K562 (cell line): ENCODE measurements at regions not wholly inside any gene's neighbourhood (a gene's known extent, or its start where the extent isn't known, plus 50 kb on each side); places are given as distances from the start of the nearest gene placed in this dataset.

ENCODE experiments used
- ATAC-seq: fragments of 200-7000 bp; cut with Tn5 transposase; 3 replicates; pipeline ENCODE4 v1.9.1; 2020; ENCODE audit warnings: moderate library complexity
- BruUV-seq: library from RNA; stranded (reverse); fragments of 400-500 nt; replicated peaks from 2 replicates; lab custom pipeline; 2021; lab: Mats Ljungman, UMichigan
- CTCF ChIA-PET: fragments of 300-600 bp; formaldehyde crosslinking; extraction: SDS; loops from one replicate; lab custom pipeline; 2021; ENCODE audit warnings: low intra/inter-chr PET ratio; lab: Yijun Ruan, JAX
- POLR2A ChIA-PET: fragments of 300-600, 350-650 bp; sonication (Branson Sonifier 250); formaldehyde crosslinking; extraction: SDS; loops from one replicate; lab custom pipeline; 2021; ENCODE audit warnings: antibody characterized with exemption, inconsistent platforms; lab: Yijun Ruan, JAX
- DNase-seq, 4 experiments: peaks; one replicate each; pipeline versions ENCODE4 v3.0.0 to v3.0.0-alpha.2; 2011 to 2018; ENCODE audit warnings: low spot score in 3 of 4, mixed read lengths in 3 of 4; ENCODE audit errors: extremely low read depth in 1 of 4
- FAIRE-seq: peaks from 2 replicates; lab custom pipeline; 2011; peaks lifted over from hg19 to GRCh38; lab: Jason Lieb, UNC
- H2AFZ ChIP-seq: 2 replicates; pipeline ENCODE4 v1.6.0; 2011; ENCODE audit warnings: low read depth, low read length, control low read depth, inconsistent platforms
- H3K27ac ChIP-seq: fragments of 200-600 bp; 3 replicates; pipeline ENCODE4 v1.8.0; 2011; ENCODE audit warnings: low read depth, mild to moderate bottlenecking, control low read depth, inconsistent platforms, low read length, moderate library complexity, mixed read lengths; ENCODE audit errors: extremely low read depth
- H3K27me3 ChIP-seq, 2 experiments: fragments of 300-600 bp in 1 of 2; 2 replicates in 1 of 2; 3 replicates in 1 of 2; pipeline versions ENCODE4 v1.6.0 to v1.8.0; 2011; ENCODE audit warnings: inconsistent platforms in 2 of 2, low read length in 2 of 2, mild to moderate bottlenecking in 1 of 2, mixed read lengths in 1 of 2, moderate library complexity in 1 of 2; ENCODE audit not compliant: control insufficient read depth in 2 of 2, insufficient read depth in 2 of 2
- H3K36me3 ChIP-seq: fragments of 300-600 bp; 3 replicates; pipeline ENCODE4 v1.8.0; 2011; ENCODE audit warnings: mild to moderate bottlenecking, low read length, inconsistent platforms; ENCODE audit not compliant: control insufficient read depth, insufficient read depth
- H3K4me1 ChIP-seq, 2 experiments: fragments of 200-600 bp in 1 of 2; replicated peaks in 1 of 2; 2 replicates in 1 of 2; 3 replicates in 1 of 2; pipeline versions ENCODE4 v1.5.1 to v1.8.0; 2011; ENCODE audit warnings: inconsistent platforms in 2 of 2, low read length in 2 of 2, mild to moderate bottlenecking in 1 of 2, mixed read lengths in 1 of 2, moderate library complexity in 1 of 2; ENCODE audit not compliant: control insufficient read depth in 2 of 2, insufficient read depth in 2 of 2
- H3K4me2 ChIP-seq: 2 replicates; pipeline ENCODE4 v1.6.1; 2011; ENCODE audit warnings: low read length, control low read depth, inconsistent platforms, mixed read lengths; ENCODE audit not compliant: insufficient read depth
- H3K4me3 ChIP-seq: fragments of 200-600 bp; sonication (generic), shearing (Covaris generic); 2 replicates; pipeline ENCODE4 v1.5.1; 2016; ENCODE audit warnings: control low read depth, inconsistent platforms
- H3K79me2 ChIP-seq: fragments of 200-600 bp; 3 replicates; pipeline ENCODE4 v1.8.0; 2011; ENCODE audit warnings: low read length, inconsistent platforms; ENCODE audit not compliant: control insufficient read depth, insufficient read depth
- H3K9ac ChIP-seq, 2 experiments: 2 replicates each; pipeline versions ENCODE4 v1.6.0 to v1.6.1; 2011; ENCODE audit warnings: low read depth in 2 of 2, low read length in 2 of 2, control low read depth in 1 of 2, inconsistent platforms in 1 of 2, mild to moderate bottlenecking in 1 of 2, mixed read lengths in 1 of 2; ENCODE audit not compliant: insufficient read depth in 1 of 2
- H3K9me1 ChIP-seq: one replicate; pipeline ENCODE4 v1.6.0; 2011; ENCODE audit warnings: inconsistent platforms, mild to moderate bottlenecking, low read length, moderate library complexity; ENCODE audit not compliant: control insufficient read depth, insufficient read depth
- H3K9me3 ChIP-seq: replicated peaks from 2 replicates; pipeline ENCODE4 v1.5.1; 2011; ENCODE audit warnings: low read depth, low read length, inconsistent platforms; ENCODE audit not compliant: control insufficient read depth, insufficient read depth
- H4K20me1 ChIP-seq: replicated peaks from 2 replicates; pipeline ENCODE4 v1.6.1; 2011; ENCODE audit warnings: low read length, inconsistent platforms, mixed read lengths; ENCODE audit not compliant: control insufficient read depth, insufficient read depth
- CBX2 ChIP-seq: fragments of 200-600 bp; sonication (generic); IDR thresholded peaks from one replicate; pipeline ENCODE4 v1.6.1; 2012; ENCODE audit warnings: mild to moderate bottlenecking, low read length, inconsistent platforms; ENCODE audit not compliant: insufficient read depth, poor library complexity, severe bottlenecking
- LARP7 ChIP-seq: fragments of 450-650 bp; IDR thresholded peaks from 2 replicates; pipeline ENCODE4 v1.6.1; 2016
- NCOA1 ChIP-seq: fragments of 450-650 bp; IDR thresholded peaks from 2 replicates; pipeline ENCODE4 v1.6.1; 2016; ENCODE audit warnings: low read depth
- RBM17 ChIP-seq: fragments of 200-400 bp; formaldehyde crosslinking; IDR thresholded peaks from 2 replicates; pipeline ENCODE4 v1.6.1; 2017; ENCODE audit warnings: low read depth, mild to moderate bottlenecking, low read length, borderline replicate concordance
- RHOXF2B ChIP-seq: fragments of 250-450 bp; sonication (Bioruptor Pico); conservative IDR thresholded peaks from 2 replicates; pipeline ENCODE4 v1.5.1; 2021
- SAFB2 ChIP-seq: fragments of 200-400 bp; formaldehyde crosslinking; IDR thresholded peaks from 2 replicates; pipeline ENCODE4 v1.6.1; 2018; ENCODE audit warnings: borderline replicate concordance, low read length, low read depth, moderate library complexity; ENCODE audit not compliant: severe bottlenecking
- SOX6 ChIP-seq: fragments of 450-650 bp; IDR thresholded peaks from 2 replicates; pipeline ENCODE4 v1.6.1; 2014; ENCODE audit warnings: mild to moderate bottlenecking
- TAL1 ChIP-seq: fragments of 450-650 bp; IDR thresholded peaks from 2 replicates; pipeline ENCODE4 v1.6.1; 2016; ENCODE audit warnings: mild to moderate bottlenecking
- ZKSCAN1 ChIP-seq: fragments of 150-350 bp; IDR thresholded peaks from 2 replicates; pipeline ENCODE4 v1.6.1; 2016; ENCODE audit warnings: low read depth, low read length
- WGBS: fragments of 100-300 bp; shearing (Covaris generic); methylation state at CpG from one replicate; pipeline ENCODE4 v1.1.6; 2016; ENCODE audit warnings: low coverage, mixed read lengths; ENCODE audit not compliant: insufficient coverage; ENCODE audit errors: missing lambda C conversion rate; 5-methylcytosine and 5-hydroxymethylcytosine counted together
- in situ Hi-C: fragments of 300-500 bp; cut with MboI; formaldehyde crosslinking; loops from 4 replicates; pipeline ENCODE4 v1.15.0; 2018; ENCODE audit warnings: inconsistent platforms, mixed read lengths
- intact Hi-C: fragments of 100-400 bp; cut with micrococcal nuclease; formaldehyde crosslinking; loops from 2 replicates; pipeline ENCODE4 v1.14.2; 2022
- TF ChIP-seq, protein P1 (sequence below): fragments of 450-650 bp; IDR thresholded peaks from 2 replicates; pipeline ENCODE4 v1.6.1; 2016; ENCODE audit warnings: low read depth, mild to moderate bottlenecking, moderate library complexity
- TF ChIP-seq, protein P2 (sequence below): fragments of 450-650 bp; formaldehyde crosslinking; IDR thresholded peaks from 2 replicates; pipeline ENCODE4 v1.4.0; 2022; ENCODE audit warnings: missing genetic modification characterization
- TF ChIP-seq, protein P3 (sequence below), 2 experiments: fragments of 200-800 bp in 1 of 2; sonication (Bioruptor generic) in 1 of 2; sonication (generic) in 1 of 2; formaldehyde crosslinking in 1 of 2; IDR thresholded peaks in 1 of 2; conservative IDR thresholded peaks in 1 of 2; 2 replicates each; pipeline versions ENCODE4 v1.5.0 to v1.6.1; 2016 to 2020; ENCODE audit warnings: missing compliant biosample characterization in 1 of 2, missing genetic modification characterization in 1 of 2, missing genetic modification reagents in 1 of 2
- TF ChIP-seq, protein P4 (sequence below): fragments of 450-650 bp; IDR thresholded peaks from 2 replicates; pipeline ENCODE4 v1.6.1; 2016; ENCODE audit warnings: low read depth

DNA sequence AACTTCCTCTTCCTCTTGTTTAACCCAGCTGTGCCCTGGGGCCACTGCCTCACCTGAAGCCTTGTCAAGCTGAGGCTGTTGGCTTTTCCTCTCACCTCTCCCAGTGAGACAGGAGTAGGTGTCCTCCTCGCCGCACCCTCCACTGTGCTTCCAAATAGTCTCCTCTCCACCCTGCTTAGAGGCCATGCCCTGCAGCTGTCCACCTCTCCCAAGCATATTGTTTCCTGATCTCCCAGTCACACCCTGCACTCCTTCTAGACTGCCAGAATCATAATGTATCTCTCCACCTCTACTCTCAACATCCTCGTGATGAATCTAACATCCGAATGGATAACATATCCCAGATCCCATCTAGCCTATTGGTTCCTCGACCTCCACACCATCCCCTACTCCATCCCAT is 196.3 kb upstream of the GHITM start:
- WGBS = 0% methylated on average over 5 of the region's 5 CpGs
- ATAC-seq (no peak), FAIRE-seq (no peak), DNase-seq (no peak)
- no peak overlapping the region for H2AFZ ChIP-seq
- no peak overlapping the region for H3K9ac ChIP-seq
- BruUV-seq = no TSS peak
- POLR2A ChIA-PET = no interaction called here
- intact Hi-C loops = no loop called here
- H3K9me1 ChIP-seq = no peaks in the 10 kb centered on the region
- H3K9me3 ChIP-seq = no peaks in the 10 kb centered on the region
- no peaks in the 10 kb centered on the region for H3K79me2 ChIP-seq
- CTCF ChIA-PET = no interaction called here
- H3K4me3 ChIP-seq = no peak overlapping the region
- no peaks in the 10 kb centered on the region for H3K36me3 ChIP-seq
- H3K4me2 ChIP-seq = no peak overlapping the region
- in situ Hi-C loops = no loop called here
- H3K4me1 ChIP-seq = no peaks in the 10 kb centered on the region
- H4K20me1 ChIP-seq = no peaks in the 10 kb centered on the region
- H3K27ac ChIP-seq = no peak overlapping the region
- peaks cover 0 to 4% of the 10 kb centered on the region in 2 experiments; a peak in 1 of 5 replicates for H3K27me3 ChIP-seq
- TF ChIP-seq, protein P1, sequence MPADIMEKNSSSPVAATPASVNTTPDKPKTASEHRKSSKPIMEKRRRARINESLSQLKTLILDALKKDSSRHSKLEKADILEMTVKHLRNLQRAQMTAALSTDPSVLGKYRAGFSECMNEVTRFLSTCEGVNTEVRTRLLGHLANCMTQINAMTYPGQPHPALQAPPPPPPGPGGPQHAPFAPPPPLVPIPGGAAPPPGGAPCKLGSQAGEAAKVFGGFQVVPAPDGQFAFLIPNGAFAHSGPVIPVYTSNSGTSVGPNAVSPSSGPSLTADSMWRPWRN = no peak
- TF ChIP-seq CBX2 (no peak), ZKSCAN1 (no peak), RBM17 (no peak), LARP7 (no peak), NCOA1 (no peak), SOX6 (no peak), TAL1 (no peak), SAFB2 (no peak), RHOXF2B (CRISPR knock-in tag) (no peak)
- TF ChIP-seq, protein P2, sequence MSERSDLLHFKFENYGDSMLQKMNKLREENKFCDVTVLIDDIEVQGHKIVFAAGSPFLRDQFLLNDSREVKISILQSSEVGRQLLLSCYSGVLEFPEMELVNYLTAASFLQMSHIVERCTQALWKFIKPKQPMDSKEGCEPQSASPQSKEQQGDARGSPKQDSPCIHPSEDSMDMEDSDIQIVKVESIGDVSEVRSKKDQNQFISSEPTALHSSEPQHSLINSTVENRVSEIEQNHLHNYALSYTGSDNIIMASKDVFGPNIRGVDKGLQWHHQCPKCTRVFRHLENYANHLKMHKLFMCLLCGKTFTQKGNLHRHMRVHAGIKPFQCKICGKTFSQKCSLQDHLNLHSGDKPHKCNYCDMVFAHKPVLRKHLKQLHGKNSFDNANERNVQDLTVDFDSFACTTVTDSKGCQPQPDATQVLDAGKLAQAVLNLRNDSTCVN (CRISPR knock-in tag) = no peak
- TF ChIP-seq, protein P3, sequence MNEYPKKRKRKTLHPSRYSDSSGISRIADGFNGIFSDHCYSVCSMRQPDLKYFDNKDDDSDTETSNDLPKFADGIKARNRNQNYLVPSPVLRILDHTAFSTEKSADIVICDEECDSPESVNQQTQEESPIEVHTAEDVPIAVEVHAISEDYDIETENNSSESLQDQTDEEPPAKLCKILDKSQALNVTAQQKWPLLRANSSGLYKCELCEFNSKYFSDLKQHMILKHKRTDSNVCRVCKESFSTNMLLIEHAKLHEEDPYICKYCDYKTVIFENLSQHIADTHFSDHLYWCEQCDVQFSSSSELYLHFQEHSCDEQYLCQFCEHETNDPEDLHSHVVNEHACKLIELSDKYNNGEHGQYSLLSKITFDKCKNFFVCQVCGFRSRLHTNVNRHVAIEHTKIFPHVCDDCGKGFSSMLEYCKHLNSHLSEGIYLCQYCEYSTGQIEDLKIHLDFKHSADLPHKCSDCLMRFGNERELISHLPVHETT (CRISPR knock-in tag; conservative IDR thresholded peaks at IDR 0.05 in 1 of 2, IDR thresholded peaks at IDR 0.05 in 1 of 2) = no peak
- TF ChIP-seq, protein P4, sequence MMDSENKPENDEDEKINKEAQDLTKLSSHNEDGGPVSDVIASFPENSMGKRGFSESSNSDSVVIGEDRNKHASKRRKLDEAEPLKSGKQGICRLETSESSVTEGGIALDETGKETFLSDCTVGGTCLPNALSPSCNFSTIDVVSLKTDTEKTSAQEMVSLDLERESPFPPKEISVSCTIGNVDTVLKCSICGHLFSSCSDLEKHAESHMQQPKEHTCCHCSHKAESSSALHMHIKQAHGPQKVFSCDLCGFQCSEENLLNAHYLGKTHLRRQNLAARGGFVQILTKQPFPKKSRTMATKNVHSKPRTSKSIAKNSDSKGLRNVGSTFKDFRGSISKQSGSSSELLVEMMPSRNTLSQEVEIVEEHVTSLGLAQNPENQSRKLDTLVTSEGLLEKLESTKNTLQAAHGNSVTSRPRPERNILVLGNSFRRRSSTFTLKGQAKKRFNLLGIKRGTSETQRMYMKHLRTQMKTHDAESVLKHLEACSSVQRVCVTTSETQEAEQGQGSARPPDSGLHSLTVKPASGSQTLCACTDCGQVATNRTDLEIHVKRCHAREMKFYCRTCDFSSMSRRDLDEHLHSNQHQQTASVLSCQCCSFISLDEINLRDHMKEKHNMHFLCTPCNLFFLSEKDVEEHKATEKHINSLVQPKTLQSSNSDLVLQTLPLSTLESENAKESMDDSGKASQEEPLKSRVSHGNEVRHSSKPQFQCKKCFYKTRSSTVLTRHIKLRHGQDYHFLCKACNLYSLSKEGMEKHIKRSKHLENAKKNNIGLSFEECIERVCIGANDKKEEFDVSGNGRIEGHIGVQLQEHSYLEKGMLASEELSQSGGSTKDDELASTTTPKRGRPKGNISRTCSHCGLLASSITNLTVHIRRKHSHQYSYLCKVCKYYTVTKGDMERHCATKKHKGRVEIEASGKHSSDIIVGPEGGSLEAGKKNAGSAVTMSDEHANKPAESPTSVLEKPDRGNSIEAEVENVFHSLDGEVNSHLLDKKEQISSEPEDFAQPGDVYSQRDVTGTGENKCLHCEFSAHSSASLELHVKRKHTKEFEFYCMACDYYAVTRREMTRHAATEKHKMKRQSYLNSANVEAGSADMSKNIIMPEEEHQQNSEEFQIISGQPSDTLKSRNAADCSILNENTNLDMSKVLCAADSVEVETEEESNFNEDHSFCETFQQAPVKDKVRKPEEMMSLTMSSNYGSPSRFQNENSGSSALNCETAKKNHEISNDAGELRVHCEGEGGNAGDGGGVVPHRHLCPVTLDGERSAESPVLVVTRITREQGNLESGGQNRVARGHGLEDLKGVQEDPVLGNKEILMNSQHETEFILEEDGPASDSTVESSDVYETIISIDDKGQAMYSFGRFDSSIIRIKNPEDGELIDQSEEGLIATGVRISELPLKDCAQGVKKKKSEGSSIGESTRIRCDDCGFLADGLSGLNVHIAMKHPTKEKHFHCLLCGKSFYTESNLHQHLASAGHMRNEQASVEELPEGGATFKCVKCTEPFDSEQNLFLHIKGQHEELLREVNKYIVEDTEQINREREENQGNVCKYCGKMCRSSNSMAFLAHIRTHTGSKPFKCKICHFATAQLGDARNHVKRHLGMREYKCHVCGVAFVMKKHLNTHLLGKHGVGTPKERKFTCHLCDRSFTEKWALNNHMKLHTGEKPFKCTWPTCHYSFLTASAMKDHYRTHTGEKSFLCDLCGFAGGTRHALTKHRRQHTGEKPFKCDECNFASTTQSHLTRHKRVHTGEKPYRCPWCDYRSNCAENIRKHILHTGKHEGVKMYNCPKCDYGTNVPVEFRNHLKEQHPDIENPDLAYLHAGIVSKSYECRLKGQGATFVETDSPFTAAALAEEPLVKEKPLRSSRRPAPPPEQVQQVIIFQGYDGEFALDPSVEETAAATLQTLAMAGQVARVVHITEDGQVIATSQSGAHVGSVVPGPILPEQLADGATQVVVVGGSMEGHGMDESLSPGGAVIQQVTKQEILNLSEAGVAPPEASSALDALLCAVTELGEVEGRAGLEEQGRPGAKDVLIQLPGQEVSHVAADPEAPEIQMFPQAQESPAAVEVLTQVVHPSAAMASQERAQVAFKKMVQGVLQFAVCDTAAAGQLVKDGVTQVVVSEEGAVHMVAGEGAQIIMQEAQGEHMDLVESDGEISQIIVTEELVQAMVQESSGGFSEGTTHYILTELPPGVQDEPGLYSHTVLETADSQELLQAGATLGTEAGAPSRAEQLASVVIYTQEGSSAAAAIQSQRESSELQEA = no peak
